ENCODE measurements at regions not wholly inside any gene's neighbourhood (a gene's known extent, or its start where the extent isn't known, plus 50 kb on each side); places are given as distances from the start of the nearest gene placed in this dataset.

DNA sequence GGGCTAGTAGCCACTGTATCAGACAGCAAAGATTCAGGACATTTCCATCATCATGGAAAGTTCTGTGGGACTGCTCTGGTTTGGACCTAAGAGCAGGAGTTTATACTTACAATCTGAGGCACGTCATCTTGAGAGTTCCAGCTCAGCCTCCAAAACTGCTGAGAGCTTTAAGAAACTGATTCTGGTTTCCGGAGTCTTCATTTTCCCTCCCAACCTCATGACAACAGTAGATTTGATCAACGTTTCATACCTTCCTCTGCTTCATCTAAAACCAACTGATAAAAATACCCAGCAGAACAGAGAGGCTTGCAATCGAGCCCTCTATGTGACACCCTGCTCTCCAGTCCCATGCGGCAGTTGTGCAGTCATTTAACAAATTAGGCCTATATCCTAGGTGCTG is 64.3 kb upstream of the EPB41L1 start:
- TF ChIP-seq, protein P1, sequence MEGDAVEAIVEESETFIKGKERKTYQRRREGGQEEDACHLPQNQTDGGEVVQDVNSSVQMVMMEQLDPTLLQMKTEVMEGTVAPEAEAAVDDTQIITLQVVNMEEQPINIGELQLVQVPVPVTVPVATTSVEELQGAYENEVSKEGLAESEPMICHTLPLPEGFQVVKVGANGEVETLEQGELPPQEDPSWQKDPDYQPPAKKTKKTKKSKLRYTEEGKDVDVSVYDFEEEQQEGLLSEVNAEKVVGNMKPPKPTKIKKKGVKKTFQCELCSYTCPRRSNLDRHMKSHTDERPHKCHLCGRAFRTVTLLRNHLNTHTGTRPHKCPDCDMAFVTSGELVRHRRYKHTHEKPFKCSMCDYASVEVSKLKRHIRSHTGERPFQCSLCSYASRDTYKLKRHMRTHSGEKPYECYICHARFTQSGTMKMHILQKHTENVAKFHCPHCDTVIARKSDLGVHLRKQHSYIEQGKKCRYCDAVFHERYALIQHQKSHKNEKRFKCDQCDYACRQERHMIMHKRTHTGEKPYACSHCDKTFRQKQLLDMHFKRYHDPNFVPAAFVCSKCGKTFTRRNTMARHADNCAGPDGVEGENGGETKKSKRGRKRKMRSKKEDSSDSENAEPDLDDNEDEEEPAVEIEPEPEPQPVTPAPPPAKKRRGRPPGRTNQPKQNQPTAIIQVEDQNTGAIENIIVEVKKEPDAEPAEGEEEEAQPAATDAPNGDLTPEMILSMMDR (IDR thresholded peaks at IDR 0.05): no peak
- no peak for TF ChIP-seq EP300 (IDR thresholded peaks at IDR 0.05)
